Fibroblast of lung (primary cell): ENCODE measurements at regions not wholly inside any gene's neighbourhood (a gene's known extent, or its start where the extent isn't known, plus 50 kb on each side); places are given as distances from the start of the nearest gene placed in this dataset.

Experiments
- DNase-seq, 2 donors: peaks; one replicate each; pipeline versions ENCODE4 v3.0.0 to v3.0.0-alpha.2; 2010; ENCODE audit warnings: low read depth in 2 of 2
- H2AFZ ChIP-seq: 2 replicates; pipeline ENCODE4 v1.5.1; 2012; ENCODE audit warnings: low read length, control low read depth, inconsistent platforms
- H3K27ac ChIP-seq: 2 replicates; pipeline ENCODE4 v1.5.1; 2011; ENCODE audit warnings: low read length, control low read depth; ENCODE audit not compliant: insufficient read depth
- H3K27me3 ChIP-seq: 2 replicates; pipeline ENCODE4 v1.5.1; 2011; ENCODE audit warnings: mild to moderate bottlenecking, low read length; ENCODE audit not compliant: control insufficient read depth, insufficient read depth
- H3K36me3 ChIP-seq: 2 replicates; pipeline ENCODE4 v1.5.1; 2011; ENCODE audit warnings: low read length; ENCODE audit not compliant: control insufficient read depth, insufficient read depth
- H3K4me1 ChIP-seq: 2 replicates; pipeline ENCODE4 v1.5.1; 2011; ENCODE audit warnings: low read length; ENCODE audit not compliant: control insufficient read depth, insufficient read depth; ENCODE audit errors: extremely low read depth
- H3K4me2 ChIP-seq: 2 replicates; pipeline ENCODE4 v1.5.1; 2011; ENCODE audit warnings: low read length, control low read depth; ENCODE audit not compliant: insufficient read depth; ENCODE audit errors: extremely low read depth
- H3K4me3 ChIP-seq, 4 experiments: fragments of 200-600 bp in 1 of 4; sonication (generic) in 1 of 4; replicated peaks in 1 of 4; 2 replicates each; pipeline ENCODE4 v1.5.1; 2011 to 2016; ENCODE audit warnings: low read length in 4 of 4, low read depth in 3 of 4, mild to moderate bottlenecking in 3 of 4, control low read depth in 2 of 4, inconsistent platforms in 1 of 4, mixed read lengths in 1 of 4; ENCODE audit not compliant: insufficient read depth in 1 of 4; ENCODE audit errors: control extremely low read depth in 1 of 4
- H3K79me2 ChIP-seq: 2 replicates; pipeline ENCODE4 v1.5.1; 2012; ENCODE audit warnings: mild to moderate bottlenecking, low read length, inconsistent platforms; ENCODE audit not compliant: control insufficient read depth, insufficient read depth
- H3K9ac ChIP-seq: 2 replicates; pipeline ENCODE4 v1.5.1; 2011; ENCODE audit warnings: mild to moderate bottlenecking, low read length, control low read depth; ENCODE audit not compliant: insufficient read depth
- H3K9me3 ChIP-seq: 2 replicates; pipeline ENCODE4 v1.5.1; 2012; ENCODE audit warnings: low read depth, low read length; ENCODE audit not compliant: control insufficient read depth, insufficient read depth
- H4K20me1 ChIP-seq: 2 replicates; pipeline ENCODE4 v1.5.1; 2011; ENCODE audit warnings: low read length; ENCODE audit not compliant: control insufficient read depth, insufficient read depth; ENCODE audit errors: extremely low read depth
- EZH2 ChIP-seq: IDR thresholded peaks from 2 replicates; pipeline ENCODE4 v1.5.1; 2012; ENCODE audit warnings: low read length, control low read depth, mild to moderate bottlenecking; ENCODE audit errors: missing control alignments
- TF ChIP-seq, protein P1 (sequence below), 2 donors: IDR thresholded peaks in 1 of 2; conservative IDR thresholded peaks in 1 of 2; 1 replicate in 1 of 2; 2 replicates in 1 of 2; pipeline ENCODE4 v1.5.1; 2011 to 2012; ENCODE audit warnings: low read length in 2 of 2, control low read depth in 1 of 2, inconsistent platforms in 1 of 2, low read depth in 1 of 2, mild to moderate bottlenecking in 1 of 2

DNA sequence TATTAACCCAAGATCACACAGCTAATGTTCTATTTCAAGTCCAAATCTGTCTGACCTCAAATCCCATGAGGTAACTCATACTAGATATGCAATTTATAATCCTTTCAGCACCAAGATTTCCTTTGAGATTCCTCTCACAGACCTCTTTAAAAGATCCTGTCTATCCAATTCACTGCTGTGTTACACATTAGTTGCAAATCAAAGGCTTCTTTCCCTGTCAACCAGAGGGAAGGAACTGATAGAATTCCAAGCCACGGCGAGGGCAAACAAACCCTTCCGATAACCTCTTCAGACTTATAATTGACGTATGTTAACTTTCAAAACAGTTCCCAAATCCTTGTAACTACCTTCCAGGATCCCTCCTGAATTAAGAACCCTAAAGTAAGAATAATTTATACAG, 168.9 kb downstream of the DRD1 start:
- no peaks in the 10 kb centered on the region for H4K20me1 ChIP-seq
- H3K9me3 ChIP-seq: no peaks in the 10 kb centered on the region
- H3K27ac ChIP-seq: no peak overlapping the region
- H2AFZ ChIP-seq: no peak overlapping the region
- H3K4me2 ChIP-seq: no peak overlapping the region
- H3K4me1 ChIP-seq: no peaks in the 10 kb centered on the region
- TF ChIP-seq EZH2: no peak
- TF ChIP-seq, protein P1, sequence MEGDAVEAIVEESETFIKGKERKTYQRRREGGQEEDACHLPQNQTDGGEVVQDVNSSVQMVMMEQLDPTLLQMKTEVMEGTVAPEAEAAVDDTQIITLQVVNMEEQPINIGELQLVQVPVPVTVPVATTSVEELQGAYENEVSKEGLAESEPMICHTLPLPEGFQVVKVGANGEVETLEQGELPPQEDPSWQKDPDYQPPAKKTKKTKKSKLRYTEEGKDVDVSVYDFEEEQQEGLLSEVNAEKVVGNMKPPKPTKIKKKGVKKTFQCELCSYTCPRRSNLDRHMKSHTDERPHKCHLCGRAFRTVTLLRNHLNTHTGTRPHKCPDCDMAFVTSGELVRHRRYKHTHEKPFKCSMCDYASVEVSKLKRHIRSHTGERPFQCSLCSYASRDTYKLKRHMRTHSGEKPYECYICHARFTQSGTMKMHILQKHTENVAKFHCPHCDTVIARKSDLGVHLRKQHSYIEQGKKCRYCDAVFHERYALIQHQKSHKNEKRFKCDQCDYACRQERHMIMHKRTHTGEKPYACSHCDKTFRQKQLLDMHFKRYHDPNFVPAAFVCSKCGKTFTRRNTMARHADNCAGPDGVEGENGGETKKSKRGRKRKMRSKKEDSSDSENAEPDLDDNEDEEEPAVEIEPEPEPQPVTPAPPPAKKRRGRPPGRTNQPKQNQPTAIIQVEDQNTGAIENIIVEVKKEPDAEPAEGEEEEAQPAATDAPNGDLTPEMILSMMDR (conservative IDR thresholded peaks at IDR 0.05 in 1 of 2, IDR thresholded peaks at IDR 0.05 in 1 of 2; ENCODE audit: low read depth in 1 of 2, low read length in 2 of 2): no peak
- DNase-seq: no peak
- H3K79me2 ChIP-seq: no peaks in the 10 kb centered on the region
- H3K4me3 ChIP-seq: no peak overlapping the region
- no peak overlapping the region for H3K9ac ChIP-seq
- no peaks in the 10 kb centered on the region for H3K27me3 ChIP-seq
- H3K36me3 ChIP-seq: no peaks in the 10 kb centered on the region

DNA sequence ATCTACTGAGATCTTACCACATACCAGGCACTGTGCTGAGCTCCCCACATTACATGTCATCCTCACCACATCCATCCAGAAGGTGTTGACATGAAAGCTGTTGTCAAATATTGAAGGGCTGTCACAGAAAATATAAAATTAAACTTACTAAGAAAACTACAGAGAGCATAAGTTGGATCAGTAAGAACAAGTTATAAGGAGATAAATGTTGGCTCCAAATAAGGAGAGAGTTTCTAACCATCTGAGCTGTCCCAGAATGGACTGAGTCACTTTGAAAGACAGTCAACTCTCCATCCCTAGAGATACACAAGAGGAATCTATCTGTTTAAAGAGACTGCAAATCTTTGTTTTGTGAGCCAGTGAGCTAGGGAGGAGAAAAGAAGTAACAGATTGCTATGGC, 169.8 kb downstream of the DRD1 start:
- H3K4me3 ChIP-seq: no peak overlapping the region
- no peaks in the 10 kb centered on the region for H3K36me3 ChIP-seq
- no peaks in the 10 kb centered on the region for H4K20me1 ChIP-seq
- H3K9me3 ChIP-seq: no peaks in the 10 kb centered on the region
- H3K27me3 ChIP-seq: no peaks in the 10 kb centered on the region
- H3K9ac ChIP-seq: no peak overlapping the region
- no peak overlapping the region for H2AFZ ChIP-seq
- no peak for DNase-seq
- TF ChIP-seq, protein P1 (conservative IDR thresholded peaks at IDR 0.05 in 1 of 2, IDR thresholded peaks at IDR 0.05 in 1 of 2; ENCODE audit: low read depth in 1 of 2, low read length in 2 of 2): no peak
- no peak for TF ChIP-seq EZH2
- H3K79me2 ChIP-seq: no peaks in the 10 kb centered on the region
- H3K27ac ChIP-seq: no peak overlapping the region
- H3K4me1 ChIP-seq: no peaks in the 10 kb centered on the region
- no peak overlapping the region for H3K4me2 ChIP-seq

DNA sequence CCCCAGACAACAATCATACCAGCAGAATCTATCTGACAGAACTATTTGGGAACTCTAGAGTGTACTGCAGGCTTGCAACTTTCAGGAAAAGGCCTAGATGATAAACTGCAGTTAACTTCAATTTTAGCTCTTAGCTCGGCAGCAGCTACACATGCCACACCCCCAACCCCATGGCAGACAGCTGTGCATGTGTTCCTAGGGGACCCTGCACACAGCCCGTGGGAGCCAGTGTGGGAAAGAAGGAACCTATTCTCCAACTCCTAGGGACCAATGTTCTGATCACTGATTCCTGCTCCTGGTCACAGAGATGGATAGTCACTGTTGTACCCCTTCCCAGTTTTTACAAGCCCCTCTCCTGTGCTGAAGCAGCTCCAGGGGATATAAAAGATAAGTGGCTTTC, 179.6 kb downstream of the DRD1 start:
- H3K9me3 ChIP-seq: no peaks in the 10 kb centered on the region
- H3K79me2 ChIP-seq: no peaks in the 10 kb centered on the region
- no peaks in the 10 kb centered on the region for H3K36me3 ChIP-seq
- no peak overlapping the region for H3K27ac ChIP-seq
- H4K20me1 ChIP-seq: no peaks in the 10 kb centered on the region
- H3K4me3 ChIP-seq: no peak overlapping the region
- TF ChIP-seq EZH2: no peak
- TF ChIP-seq, protein P1 (conservative IDR thresholded peaks at IDR 0.05 in 1 of 2, IDR thresholded peaks at IDR 0.05 in 1 of 2; ENCODE audit: low read depth in 1 of 2, low read length in 2 of 2): no peak
- H3K4me2 ChIP-seq: no peak overlapping the region
- no peak for DNase-seq
- no peak overlapping the region for H3K9ac ChIP-seq
- no peaks in the 10 kb centered on the region for H3K4me1 ChIP-seq
- H2AFZ ChIP-seq: no peak overlapping the region
- no peaks in the 10 kb centered on the region for H3K27me3 ChIP-seq
